ENCODE measurements at regions not wholly inside any gene's neighbourhood (a gene's known extent, or its start where the extent isn't known, plus 50 kb on each side); places are given as distances from the start of the nearest gene placed in this dataset.

DNA sequence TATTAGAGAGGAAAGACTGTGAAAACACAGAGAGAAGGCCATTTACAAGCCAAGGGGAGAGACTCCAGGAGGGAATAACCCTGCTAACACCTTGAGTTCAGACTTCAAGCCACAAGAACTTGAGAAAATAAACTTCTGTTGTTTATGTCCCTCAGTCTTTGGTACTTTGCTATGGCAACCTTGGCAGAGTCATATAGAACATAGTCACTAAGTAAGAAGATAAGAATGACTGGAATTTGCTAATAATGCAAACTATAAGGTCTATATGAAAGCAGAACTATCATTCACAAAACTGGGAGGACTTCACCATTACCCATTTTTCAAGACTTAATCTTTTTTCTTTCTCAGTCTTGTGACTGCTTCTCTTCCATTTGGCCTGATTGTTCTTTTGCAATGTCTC, 767.3 kb upstream of the ADAMTS5 start:
- DNase-seq (no peak), ATAC-seq (no peak)
- H3K36me3 ChIP-seq (ENCODE audit: low read depth), result no peaks in the 10 kb centered on the region
- TF ChIP-seq, protein P1, sequence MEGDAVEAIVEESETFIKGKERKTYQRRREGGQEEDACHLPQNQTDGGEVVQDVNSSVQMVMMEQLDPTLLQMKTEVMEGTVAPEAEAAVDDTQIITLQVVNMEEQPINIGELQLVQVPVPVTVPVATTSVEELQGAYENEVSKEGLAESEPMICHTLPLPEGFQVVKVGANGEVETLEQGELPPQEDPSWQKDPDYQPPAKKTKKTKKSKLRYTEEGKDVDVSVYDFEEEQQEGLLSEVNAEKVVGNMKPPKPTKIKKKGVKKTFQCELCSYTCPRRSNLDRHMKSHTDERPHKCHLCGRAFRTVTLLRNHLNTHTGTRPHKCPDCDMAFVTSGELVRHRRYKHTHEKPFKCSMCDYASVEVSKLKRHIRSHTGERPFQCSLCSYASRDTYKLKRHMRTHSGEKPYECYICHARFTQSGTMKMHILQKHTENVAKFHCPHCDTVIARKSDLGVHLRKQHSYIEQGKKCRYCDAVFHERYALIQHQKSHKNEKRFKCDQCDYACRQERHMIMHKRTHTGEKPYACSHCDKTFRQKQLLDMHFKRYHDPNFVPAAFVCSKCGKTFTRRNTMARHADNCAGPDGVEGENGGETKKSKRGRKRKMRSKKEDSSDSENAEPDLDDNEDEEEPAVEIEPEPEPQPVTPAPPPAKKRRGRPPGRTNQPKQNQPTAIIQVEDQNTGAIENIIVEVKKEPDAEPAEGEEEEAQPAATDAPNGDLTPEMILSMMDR (IDR thresholded peaks at IDR 0.05), result no peak
- H3K4me3 ChIP-seq, result no peak overlapping the region
- intact Hi-C loops (cut with DNase I, micrococcal nuclease), result no loop called here
- H3K9me3 ChIP-seq, result no peaks in the 10 kb centered on the region
- H3K4me1 ChIP-seq (ENCODE audit: low read depth), result no peaks in the 10 kb centered on the region

DNA sequence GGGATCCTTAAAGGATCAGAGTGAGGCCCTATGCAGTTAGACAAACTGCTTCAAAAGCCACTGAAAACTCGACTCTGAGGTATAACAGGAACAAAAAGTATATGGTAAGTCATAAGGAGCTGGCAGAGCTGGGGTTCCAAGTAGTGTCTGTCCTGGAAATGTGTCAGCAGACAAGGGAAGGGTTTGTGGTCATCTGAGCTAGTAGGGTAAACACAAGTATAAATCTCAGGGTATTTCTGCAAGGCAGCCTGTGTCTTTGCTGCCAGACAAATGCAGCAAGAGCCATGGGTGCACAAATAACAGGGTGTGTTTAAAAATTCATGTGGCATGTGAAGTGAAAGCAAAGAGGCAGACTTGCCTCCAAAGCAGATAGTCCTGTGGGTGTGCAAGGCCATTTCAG, 759.0 kb upstream of the ADAMTS5 start:
- intact Hi-C loops (cut with DNase I, micrococcal nuclease), result no loop called here
- no peaks in the 10 kb centered on the region for H3K36me3 ChIP-seq (ENCODE audit: low read depth)
- no peak for ATAC-seq
- no peak overlapping the region for H3K4me3 ChIP-seq
- H3K4me1 ChIP-seq (ENCODE audit: low read depth), result no peaks in the 10 kb centered on the region
- TF ChIP-seq, protein P1 (IDR thresholded peaks at IDR 0.05), result no peak
- no peak for DNase-seq
- H3K9me3 ChIP-seq, result no peaks in the 10 kb centered on the region

DNA sequence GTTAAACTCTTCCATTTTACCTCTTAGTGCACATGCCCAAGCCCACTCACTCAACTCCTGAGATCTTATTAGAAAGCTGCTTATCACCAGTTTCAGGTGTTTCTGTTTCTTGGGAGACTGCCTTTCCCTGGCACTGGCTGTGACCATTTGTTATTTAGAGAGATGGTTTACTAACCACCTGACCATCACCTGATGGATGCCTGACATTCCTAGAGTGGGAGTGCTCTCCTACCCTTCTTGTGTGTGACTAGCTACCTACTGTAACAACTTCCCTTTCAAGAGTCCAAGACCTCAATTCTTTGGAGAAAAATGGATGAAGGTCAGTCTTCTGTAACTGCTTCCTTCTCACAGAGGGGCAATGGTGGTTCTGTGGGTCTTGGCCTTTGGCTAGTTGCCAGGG, 755.2 kb upstream of the ADAMTS5 start:
- H3K36me3 ChIP-seq (ENCODE audit: low read depth), result no peaks in the 10 kb centered on the region
- intact Hi-C loops (cut with DNase I, micrococcal nuclease), result no loop called here
- no peak overlapping the region for H3K4me3 ChIP-seq
- DNase-seq (no peak), ATAC-seq (peak; percentile 34)
- H3K4me1 ChIP-seq (ENCODE audit: low read depth), result no peaks in the 10 kb centered on the region
- TF ChIP-seq, protein P1 (IDR thresholded peaks at IDR 0.05), result no peak
- H3K9me3 ChIP-seq, result no peaks in the 10 kb centered on the region

DNA sequence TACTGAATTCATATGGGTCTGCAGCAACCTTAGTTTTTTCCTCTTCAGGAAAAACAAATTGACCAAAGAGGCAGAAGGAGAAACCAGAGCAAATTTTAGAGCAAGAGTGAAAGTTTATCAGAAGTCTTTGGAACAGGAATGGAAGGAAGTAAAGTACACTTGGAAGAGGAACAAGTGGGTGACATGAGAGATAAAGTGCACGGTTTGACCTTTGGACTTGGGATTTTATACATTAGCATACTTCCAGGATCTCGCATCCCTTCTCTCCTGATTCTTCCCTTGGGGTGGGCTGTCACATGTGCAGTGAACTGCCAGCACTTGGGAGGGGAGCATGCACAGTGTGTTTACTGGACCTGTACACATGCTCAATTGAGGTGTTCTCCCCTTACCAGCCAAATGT, 754.8 kb upstream of the ADAMTS5 start:
- peak in 1 of 3 donors; percentile 27 for DNase-seq
- H3K4me1 ChIP-seq (ENCODE audit: low read depth), result no peaks in the 10 kb centered on the region
- TF ChIP-seq, protein P1 (IDR thresholded peaks at IDR 0.05), result no peak
- peak; percentile 54 for ATAC-seq
- intact Hi-C loops (cut with DNase I, micrococcal nuclease), result no loop called here
- no peaks in the 10 kb centered on the region for H3K36me3 ChIP-seq (ENCODE audit: low read depth)
- no peaks in the 10 kb centered on the region for H3K9me3 ChIP-seq
- H3K4me3 ChIP-seq, result no peak overlapping the region

DNA sequence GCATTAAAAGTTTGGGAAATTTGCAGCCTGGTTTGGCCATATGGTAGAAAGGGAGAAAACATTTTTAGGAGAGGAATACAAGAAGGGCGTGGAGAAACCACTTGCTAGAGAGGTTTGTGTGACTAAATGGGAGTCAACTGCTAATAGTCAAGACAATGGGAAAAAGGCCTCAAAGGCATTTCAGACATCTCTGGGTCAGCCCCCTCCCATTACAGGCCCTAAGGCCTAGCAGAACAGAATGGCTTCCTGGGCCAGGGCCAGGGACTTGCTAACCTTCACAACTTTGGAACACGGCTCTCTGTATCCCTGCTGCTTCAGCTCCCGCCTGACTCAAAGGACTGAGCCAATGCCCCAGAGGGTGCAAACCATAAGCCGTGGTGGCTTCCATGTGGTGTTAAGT, 752.3 kb upstream of the ADAMTS5 start:
- Histone ChIP-seq H3K36me3 (ENCODE audit: low read depth) (no peaks in the 10 kb centered on the region), H3K9me3 (no peaks in the 10 kb centered on the region), H3K4me3 (no peak overlapping the region), H3K4me1 (ENCODE audit: low read depth) (no peaks in the 10 kb centered on the region)
- intact Hi-C loops (cut with DNase I, micrococcal nuclease), result no loop called here
- ATAC-seq, result no peak
- DNase-seq, result no peak
- TF ChIP-seq, protein P1 (IDR thresholded peaks at IDR 0.05), result no peak

DNA sequence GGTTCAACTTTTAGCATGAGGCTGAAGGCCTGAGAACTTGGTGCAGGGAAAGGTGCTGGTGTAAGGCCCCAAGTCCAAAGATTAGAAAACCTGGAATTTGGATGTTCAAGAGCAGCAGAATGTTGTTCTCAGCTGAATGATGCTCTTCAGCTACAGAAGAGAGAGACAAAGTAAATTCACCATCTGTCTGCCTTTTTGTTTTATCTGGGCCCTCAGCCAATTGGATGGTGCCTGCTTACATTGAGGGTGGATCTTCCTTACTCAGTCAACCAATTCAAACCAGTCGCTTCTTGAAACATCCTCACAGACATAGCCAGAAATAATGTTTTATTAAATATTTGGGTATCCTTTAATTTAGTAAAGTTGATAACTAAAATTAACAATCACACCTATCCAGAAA, 748.2 kb upstream of the ADAMTS5 start:
- TF ChIP-seq, protein P1 (IDR thresholded peaks at IDR 0.05), result no peak
- Histone ChIP-seq H3K4me1 (ENCODE audit: low read depth) (peaks cover 10% of the 10 kb centered on the region), H3K9me3 (no peaks in the 10 kb centered on the region), H3K4me3 (no peak overlapping the region), H3K36me3 (ENCODE audit: low read depth) (no peaks in the 10 kb centered on the region)
- ATAC-seq (no peak), DNase-seq (no peak)
- intact Hi-C loops (cut with DNase I, micrococcal nuclease), result no loop called here
